ENCODE measurements at regions not wholly inside any gene's neighbourhood (a gene's known extent, or its start where the extent isn't known, plus 50 kb on each side); places are given as distances from the start of the nearest gene placed in this dataset.

GRCh38 chr2:106941372-106941993, 55.5 kb upstream of the ST6GAL2 start:
- TF ChIP-seq CTCF (IDR thresholded peaks at IDR 0.05; ENCODE audit: poor library complexity, severe bottlenecking) (no peak), TAF1 (IDR thresholded peaks at IDR 0.05; ENCODE audit: low read depth) (no peak), EP300 (conservative IDR thresholded peaks at IDR 0.05; ENCODE audit: poor library complexity, severe bottlenecking) (no peak), EZH2 (IDR thresholded peaks at IDR 0.05; ENCODE audit: borderline replicate concordance, insufficient read depth, low read length, poor library complexity, severe bottlenecking) (no peak), REST (IDR thresholded peaks at IDR 0.05; ENCODE audit: borderline replicate concordance) (no peak)
